GM18508 (cell line): ENCODE measurements at regions not wholly inside any gene's neighbourhood (a gene's known extent, or its start where the extent isn't known, plus 50 kb on each side); places are given as distances from the start of the nearest gene placed in this dataset.

Experiments used
- ATAC-seq: cut with Tn5 transposase; IDR thresholded peaks from one replicate; pipeline ENCODE4 v1.9.1; 2021; ENCODE audit warnings: moderate number of reproducible peaks; ENCODE audit not compliant: insufficient read depth, unreplicated experiment

GRCh38 chr5:125289606-125290005 lies 543.2 kb upstream of the ZNF608 start:
- ATAC-seq: no peak

GRCh38 chr5:125290935-125291334 lies 544.5 kb upstream of the ZNF608 start:
- ATAC-seq: no peak

DNA sequence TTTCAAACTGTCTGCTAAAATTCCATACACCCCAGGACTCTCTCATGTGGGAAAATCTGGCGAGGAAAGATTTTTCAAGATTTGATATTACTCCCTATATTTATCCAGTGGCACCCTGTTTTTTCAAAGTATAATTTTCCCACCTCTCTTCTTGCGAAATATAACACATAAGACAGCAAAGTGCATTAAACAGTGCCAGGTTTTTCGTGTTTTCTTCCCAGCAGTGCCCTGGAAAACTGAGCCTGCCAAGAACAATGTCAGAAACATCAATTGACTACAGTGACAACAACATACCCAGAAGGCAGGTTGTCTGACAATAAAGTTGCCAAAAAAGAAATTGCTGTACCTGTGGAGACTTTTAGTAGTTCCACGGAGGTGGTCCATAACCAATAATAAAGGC lies 545.0 kb upstream of the ZNF608 start:
- ATAC-seq: no peak

DNA sequence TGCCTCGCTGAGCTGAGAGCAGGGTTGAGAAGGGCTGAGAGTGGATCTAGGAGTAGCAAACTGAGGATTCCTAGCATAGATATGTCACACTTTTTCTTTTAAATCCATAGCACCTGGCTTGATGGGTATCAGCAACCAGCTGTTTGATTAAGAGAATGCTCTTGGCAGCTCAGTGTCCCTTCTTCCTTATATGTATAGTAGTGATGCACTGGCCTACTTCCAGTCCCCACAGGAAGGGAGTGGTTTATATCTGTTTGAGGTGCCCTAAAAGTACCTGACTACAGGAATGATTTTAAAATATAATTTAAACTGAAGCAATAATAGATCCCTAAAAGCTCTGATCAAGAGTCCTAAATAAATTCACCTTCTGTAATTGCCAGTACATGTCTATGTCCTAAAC lies 546.8 kb upstream of the ZNF608 start:
- ATAC-seq: no peak

- ATAC-seq: no peak
Observed at GRCh38 chr5:125293726-125294125, 547.3 kb upstream of the ZNF608 start.

- ATAC-seq: no peak
Observed at GRCh38 chr5:125294844-125295243, 548.4 kb upstream of the ZNF608 start.

GRCh38 chr5:125295405-125295872 lies 549.0 kb upstream of the ZNF608 start:
- ATAC-seq: no peak

- no peak for ATAC-seq
Observed at GRCh38 chr5:125298258-125298657, 551.8 kb upstream of the ZNF608 start.

DNA sequence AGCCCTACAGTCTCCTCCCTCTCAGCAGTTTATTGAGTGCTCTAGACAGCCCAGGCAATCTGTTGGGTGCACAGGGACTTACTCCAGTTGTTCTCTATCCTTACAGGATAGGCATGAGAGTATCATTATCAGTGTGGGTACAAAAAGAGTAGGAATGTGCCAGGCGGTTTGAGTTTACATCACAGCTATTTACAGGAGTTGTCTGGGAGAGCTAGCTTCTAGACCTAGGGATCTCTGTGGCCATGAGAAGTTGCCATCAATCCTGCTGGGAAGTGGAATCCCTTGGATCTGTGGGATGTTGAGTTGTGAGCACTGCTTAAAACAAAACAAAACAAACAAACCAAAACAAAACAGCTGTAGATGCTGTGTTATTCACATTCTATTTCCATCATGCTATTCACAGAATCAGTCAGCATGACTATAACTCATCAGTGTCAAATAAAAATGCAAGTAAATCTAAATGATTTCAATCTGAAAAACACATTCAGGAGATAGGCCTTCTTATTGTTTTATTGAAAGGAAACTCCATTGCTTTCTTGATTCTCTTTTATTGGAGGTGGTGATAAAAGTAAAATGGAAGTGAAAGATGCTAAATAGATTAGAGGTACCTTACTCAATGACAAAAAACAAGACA lies 552.4 kb upstream of the ZNF608 start:
- ATAC-seq: no peak

GRCh38 chr5:125301711-125302110 lies 555.3 kb upstream of the ZNF608 start:
- no peak for ATAC-seq

DNA sequence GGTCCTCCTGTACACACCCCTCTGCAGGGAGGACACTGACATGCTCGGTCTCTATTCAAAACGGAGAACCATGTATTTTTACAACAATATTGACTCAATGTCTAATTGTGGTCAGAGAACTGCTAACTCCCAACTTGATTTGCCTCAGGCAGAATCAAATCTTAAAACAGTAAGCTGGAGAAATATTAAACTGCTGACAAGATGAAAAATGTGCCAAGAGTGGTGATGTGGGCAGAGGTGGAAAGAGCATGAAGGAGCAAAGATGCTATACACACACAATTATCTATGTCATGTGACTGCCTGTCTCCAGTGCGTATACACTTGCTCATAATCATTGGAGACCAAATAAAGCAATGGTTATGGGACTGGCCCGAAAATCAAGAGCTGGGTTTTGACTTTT lies 556.1 kb upstream of the ZNF608 start:
- ATAC-seq: no peak

GRCh38 chr5:125306741-125307140 lies 560.3 kb upstream of the ZNF608 start:
- ATAC-seq: no peak

DNA sequence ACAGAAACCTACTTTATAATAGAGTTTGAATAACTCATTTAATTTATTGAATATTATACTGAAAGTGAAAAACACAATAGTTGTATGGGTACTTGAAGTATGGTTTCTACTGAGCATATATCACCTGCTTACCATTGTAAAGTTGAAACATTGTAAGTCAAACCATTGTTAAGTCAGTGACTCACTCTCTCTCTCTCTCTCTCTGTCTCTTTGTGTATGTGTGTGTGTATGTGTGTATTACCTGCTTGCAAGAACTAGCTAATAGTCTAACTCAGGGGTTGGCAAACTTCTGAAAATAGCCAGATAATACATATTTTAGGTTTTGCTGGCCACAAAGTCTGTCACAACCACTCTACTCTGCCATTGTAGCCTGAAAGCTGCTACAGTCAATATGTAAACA lies 564.3 kb upstream of the ZNF608 start:
- ATAC-seq: no peak

- ATAC-seq: no peak
Observed at GRCh38 chr5:125311743-125312142, 565.3 kb upstream of the ZNF608 start.

GRCh38 chr5:125313555-125313954 lies 567.1 kb upstream of the ZNF608 start:
- no peak for ATAC-seq

DNA sequence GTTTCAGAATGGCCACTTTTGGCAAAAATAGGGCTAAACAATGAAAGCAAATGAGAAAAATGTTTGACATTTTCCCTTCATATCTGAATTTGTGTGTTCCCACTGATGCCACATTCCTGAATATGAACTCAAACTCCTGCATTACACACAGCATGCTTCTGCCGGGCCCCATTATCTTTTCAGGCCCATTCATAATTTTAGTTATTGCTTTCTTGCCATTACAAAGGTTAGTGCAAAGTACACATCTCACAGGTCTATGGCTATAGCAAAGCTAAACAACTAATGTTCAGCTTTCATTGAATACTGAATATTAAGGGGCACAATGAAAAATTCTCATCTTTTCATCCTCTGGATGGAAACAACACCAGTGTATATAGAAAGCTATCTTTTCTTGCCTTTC lies 568.9 kb upstream of the ZNF608 start:
- ATAC-seq: no peak

- no peak for ATAC-seq
Observed at GRCh38 chr5:125316391-125316790, 570.0 kb upstream of the ZNF608 start.

GRCh38 chr5:125316915-125317535 lies 570.6 kb upstream of the ZNF608 start:
- no peak for ATAC-seq

- ATAC-seq: no peak
Observed at GRCh38 chr5:125317536-125317995, 571.1 kb upstream of the ZNF608 start.

- no peak for ATAC-seq
Observed at GRCh38 chr5:125321654-125322053, 575.2 kb upstream of the ZNF608 start.

DNA sequence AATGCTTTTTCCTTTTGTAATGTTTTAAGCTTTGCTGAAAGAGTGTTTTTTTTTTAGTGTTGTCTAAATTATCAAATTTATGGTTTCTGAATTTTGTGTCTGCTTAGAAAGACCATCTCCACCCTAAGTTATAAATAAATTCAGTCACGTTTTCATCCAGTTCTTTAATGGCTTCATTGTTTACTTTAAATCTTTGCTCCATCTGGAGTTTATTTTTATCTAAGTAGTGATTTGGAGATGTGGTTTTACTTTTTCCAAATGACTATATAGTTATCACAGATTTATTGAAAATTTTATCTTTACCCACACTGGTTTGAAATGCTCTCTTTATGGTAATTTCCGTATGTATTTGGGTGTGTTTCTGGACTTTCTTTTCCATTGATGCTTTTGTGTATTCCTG lies 577.2 kb upstream of the ZNF608 start:
- ATAC-seq: no peak

- no peak for ATAC-seq
Observed at GRCh38 chr5:125325488-125326149, 579.2 kb upstream of the ZNF608 start.
